ENCODE measurements at regions not wholly inside any gene's neighbourhood (a gene's known extent, or its start where the extent isn't known, plus 50 kb on each side); places are given as distances from the start of the nearest gene placed in this dataset.

- in situ Hi-C loops (cut with MboI; ENCODE audit: low sequenced_read_pairs in 4 of 4): no loop called here
- Histone ChIP-seq H3K36me3 (no peaks in the 10 kb centered on the region), H3K4me3 (no peak overlapping the region), H3K27ac (no peak overlapping the region), H3K27me3 (no peaks in the 10 kb centered on the region), H3K9me3 (no peaks in the 10 kb centered on the region), H3K4me1 (no peaks in the 10 kb centered on the region)
- intact Hi-C loops (cut with DNase I; ENCODE audit: low total_unique reads): no loop called here
- no peak for ATAC-seq
- TF ChIP-seq CTCF (IDR thresholded peaks at IDR 0.05 in 4 of 5, conservative IDR thresholded peaks at IDR 0.05 in 1 of 5): no peak
- TF ChIP-seq POLR2A (IDR thresholded peaks at IDR 0.05): no peak
- DNase-seq: no peak
Measured at GRCh38 chr1:104064399-104064798, 314.7 kb downstream of the AMY1C start.

- H3K27ac ChIP-seq: no peak overlapping the region
- no peaks in the 10 kb centered on the region for H3K36me3 ChIP-seq
- DNase-seq (no peak), ATAC-seq (no peak)
- no peaks in the 10 kb centered on the region for H3K9me3 ChIP-seq
- in situ Hi-C loops (cut with MboI; ENCODE audit: low sequenced_read_pairs in 4 of 4): no loop called here
- TF ChIP-seq CTCF (IDR thresholded peaks at IDR 0.05 in 4 of 5, conservative IDR thresholded peaks at IDR 0.05 in 1 of 5) (no peak), POLR2A (IDR thresholded peaks at IDR 0.05) (no peak)
- intact Hi-C loops (cut with DNase I; ENCODE audit: low total_unique reads): no loop called here
- H3K27me3 ChIP-seq: no peaks in the 10 kb centered on the region
- no peak overlapping the region for H3K4me3 ChIP-seq
- no peaks in the 10 kb centered on the region for H3K4me1 ChIP-seq
Measured at GRCh38 chr1:104072915-104073371, 323.2 kb downstream of the AMY1C start.

GRCh38 chr1:104073463-104073902, 323.8 kb downstream of the AMY1C start:
- ATAC-seq (no peak), DNase-seq (no peak)
- intact Hi-C loops (cut with DNase I; ENCODE audit: low total_unique reads): no loop called here
- Histone ChIP-seq H3K9me3 (no peaks in the 10 kb centered on the region), H3K4me1 (no peaks in the 10 kb centered on the region), H3K36me3 (no peaks in the 10 kb centered on the region), H3K27ac (no peak overlapping the region), H3K27me3 (no peaks in the 10 kb centered on the region), H3K4me3 (no peak overlapping the region)
- in situ Hi-C loops (cut with MboI; ENCODE audit: low sequenced_read_pairs in 4 of 4): no loop called here
- no peak for TF ChIP-seq POLR2A (IDR thresholded peaks at IDR 0.05)
- no peak for TF ChIP-seq CTCF (IDR thresholded peaks at IDR 0.05 in 4 of 5, conservative IDR thresholded peaks at IDR 0.05 in 1 of 5)

GRCh38 chr1:104082221-104082620, 332.5 kb downstream of the AMY1C start:
- Histone ChIP-seq H3K9me3 (no peaks in the 10 kb centered on the region), H3K4me3 (no peak overlapping the region), H3K36me3 (no peaks in the 10 kb centered on the region), H3K27ac (no peak overlapping the region), H3K4me1 (no peaks in the 10 kb centered on the region), H3K27me3 (no peaks in the 10 kb centered on the region)
- intact Hi-C loops (cut with DNase I; ENCODE audit: low total_unique reads) (no loop called here), in situ Hi-C loops (cut with MboI; ENCODE audit: low sequenced_read_pairs in 4 of 4) (no loop called here)
- no peak for ATAC-seq
- TF ChIP-seq CTCF (IDR thresholded peaks at IDR 0.05 in 4 of 5, conservative IDR thresholded peaks at IDR 0.05 in 1 of 5) (no peak), POLR2A (IDR thresholded peaks at IDR 0.05) (no peak)
- no peak for DNase-seq

- Histone ChIP-seq H3K27ac (no peak overlapping the region), H3K4me3 (no peak overlapping the region), H3K36me3 (no peaks in the 10 kb centered on the region), H3K27me3 (no peaks in the 10 kb centered on the region), H3K9me3 (no peaks in the 10 kb centered on the region), H3K4me1 (no peaks in the 10 kb centered on the region)
- DNase-seq: no peak
- in situ Hi-C loops (cut with MboI; ENCODE audit: low sequenced_read_pairs in 4 of 4): no loop called here
- TF ChIP-seq CTCF (IDR thresholded peaks at IDR 0.05 in 4 of 5, conservative IDR thresholded peaks at IDR 0.05 in 1 of 5): no peak
- no peak for TF ChIP-seq POLR2A (IDR thresholded peaks at IDR 0.05)
- ATAC-seq: no peak
- intact Hi-C loops (cut with DNase I; ENCODE audit: low total_unique reads): no loop called here
Measured at GRCh38 chr1:104084380-104084779, 334.7 kb downstream of the AMY1C start.
